ENCODE measurements at regions not wholly inside any gene's neighbourhood (a gene's known extent, or its start where the extent isn't known, plus 50 kb on each side); places are given as distances from the start of the nearest gene placed in this dataset.

DNA sequence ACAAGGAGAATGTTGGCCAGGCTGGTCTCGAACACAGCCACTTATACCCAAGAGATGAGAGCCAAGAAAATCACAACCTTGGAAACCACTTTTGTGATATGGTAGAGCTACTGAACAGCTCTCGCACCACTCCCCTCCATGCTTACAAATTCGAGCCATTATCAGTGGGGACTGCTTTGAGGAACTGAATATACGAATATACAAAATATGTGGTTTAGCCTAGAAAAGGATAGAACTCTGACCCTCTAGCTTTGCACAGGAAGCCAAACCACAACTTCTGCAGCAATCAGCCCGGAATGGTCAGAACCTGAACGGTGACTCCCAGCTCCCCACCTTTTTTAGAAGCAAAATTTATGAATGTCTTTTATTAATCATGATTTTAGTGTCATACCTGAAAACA lies 129.8 kb upstream of the TMEM132C start:
- TF ChIP-seq, protein P1, sequence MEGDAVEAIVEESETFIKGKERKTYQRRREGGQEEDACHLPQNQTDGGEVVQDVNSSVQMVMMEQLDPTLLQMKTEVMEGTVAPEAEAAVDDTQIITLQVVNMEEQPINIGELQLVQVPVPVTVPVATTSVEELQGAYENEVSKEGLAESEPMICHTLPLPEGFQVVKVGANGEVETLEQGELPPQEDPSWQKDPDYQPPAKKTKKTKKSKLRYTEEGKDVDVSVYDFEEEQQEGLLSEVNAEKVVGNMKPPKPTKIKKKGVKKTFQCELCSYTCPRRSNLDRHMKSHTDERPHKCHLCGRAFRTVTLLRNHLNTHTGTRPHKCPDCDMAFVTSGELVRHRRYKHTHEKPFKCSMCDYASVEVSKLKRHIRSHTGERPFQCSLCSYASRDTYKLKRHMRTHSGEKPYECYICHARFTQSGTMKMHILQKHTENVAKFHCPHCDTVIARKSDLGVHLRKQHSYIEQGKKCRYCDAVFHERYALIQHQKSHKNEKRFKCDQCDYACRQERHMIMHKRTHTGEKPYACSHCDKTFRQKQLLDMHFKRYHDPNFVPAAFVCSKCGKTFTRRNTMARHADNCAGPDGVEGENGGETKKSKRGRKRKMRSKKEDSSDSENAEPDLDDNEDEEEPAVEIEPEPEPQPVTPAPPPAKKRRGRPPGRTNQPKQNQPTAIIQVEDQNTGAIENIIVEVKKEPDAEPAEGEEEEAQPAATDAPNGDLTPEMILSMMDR (IDR thresholded peaks at IDR 0.05): no peak
- TF ChIP-seq POLR2A (IDR thresholded peaks at IDR 0.05): no peak

Data from adrenal gland (tissue), 5 donors.